ENCODE measurements at regions not wholly inside any gene's neighbourhood (a gene's known extent, or its start where the extent isn't known, plus 50 kb on each side); places are given as distances from the start of the nearest gene placed in this dataset.
"Not testable (repeated sequence)": the region's sequence is repeated elsewhere in the genome, so short reads cannot be mapped to it uniquely, and the experiment has no call there.

GRCh38 chr3:159739969-159740368 lies 248.7 kb upstream of the IL12A start:
- DNase-seq: no peak

GRCh38 chr3:159741281-159741680 lies 247.4 kb upstream of the IL12A start:
- no peak for DNase-seq

GRCh38 chr3:159748425-159748824 lies 240.2 kb upstream of the IL12A start:
- DNase-seq: no peak

- no peak for DNase-seq
These were observed 239.2 kb upstream of the IL12A start for GRCh38 chr3:159749406-159749805.

GRCh38 chr3:159751146-159751545 lies 237.5 kb upstream of the IL12A start:
- DNase-seq: no peak

GRCh38 chr3:159751752-159752151 lies 236.9 kb upstream of the IL12A start:
- DNase-seq: no peak

GRCh38 chr3:159756279-159757207 lies 232.1 kb upstream of the IL12A start:
- DNase-seq: not testable (repeated sequence)

- DNase-seq: no peak
These were observed 231.1 kb upstream of the IL12A start for GRCh38 chr3:159757341-159758060.

- DNase-seq: no peak
These were observed 228.6 kb upstream of the IL12A start for GRCh38 chr3:159760046-159760445.

GRCh38 chr3:159761369-159761768 lies 227.3 kb upstream of the IL12A start:
- DNase-seq: peak; percentile 41

- DNase-seq: no peak
These were observed 226.6 kb upstream of the IL12A start for GRCh38 chr3:159761848-159762635.

GRCh38 chr3:159763011-159763601 lies 225.5 kb upstream of the IL12A start:
- DNase-seq: no peak

- DNase-seq: peak; percentile 67
These were observed 224.8 kb upstream of the IL12A start for GRCh38 chr3:159763602-159764489.

GRCh38 chr3:159764490-159765029 lies 224.1 kb upstream of the IL12A start:
- no peak for DNase-seq

- peak; percentile 47 for DNase-seq
These were observed 223.4 kb upstream of the IL12A start for GRCh38 chr3:159765030-159765859.

GRCh38 chr3:159765860-159766294 lies 222.8 kb upstream of the IL12A start:
- no peak for DNase-seq

- no peak for DNase-seq
These were observed 222.0 kb upstream of the IL12A start for GRCh38 chr3:159766563-159767185.

- DNase-seq: no peak
These were observed 217.6 kb upstream of the IL12A start for GRCh38 chr3:159770998-159771397.

GRCh38 chr3:159771865-159772611 lies 216.6 kb upstream of the IL12A start:
- DNase-seq: no peak
